SK-N-MC (cell line): ENCODE measurements at regions not wholly inside any gene's neighbourhood (a gene's known extent, or its start where the extent isn't known, plus 50 kb on each side); places are given as distances from the start of the nearest gene placed in this dataset.

Experiments used
- EZH2 ChIP-seq: fragments of 200-600 bp; sonication (generic); IDR thresholded peaks from one replicate; pipeline ENCODE4 v1.6.1; 2017; ENCODE audit warnings: antibody characterized with exemption
- POLR2AphosphoS5 ChIP-seq: IDR thresholded peaks from 2 replicates; pipeline ENCODE4 v1.6.1; 2012; ENCODE audit warnings: mild to moderate bottlenecking, low read depth, low read length, borderline replicate concordance

DNA sequence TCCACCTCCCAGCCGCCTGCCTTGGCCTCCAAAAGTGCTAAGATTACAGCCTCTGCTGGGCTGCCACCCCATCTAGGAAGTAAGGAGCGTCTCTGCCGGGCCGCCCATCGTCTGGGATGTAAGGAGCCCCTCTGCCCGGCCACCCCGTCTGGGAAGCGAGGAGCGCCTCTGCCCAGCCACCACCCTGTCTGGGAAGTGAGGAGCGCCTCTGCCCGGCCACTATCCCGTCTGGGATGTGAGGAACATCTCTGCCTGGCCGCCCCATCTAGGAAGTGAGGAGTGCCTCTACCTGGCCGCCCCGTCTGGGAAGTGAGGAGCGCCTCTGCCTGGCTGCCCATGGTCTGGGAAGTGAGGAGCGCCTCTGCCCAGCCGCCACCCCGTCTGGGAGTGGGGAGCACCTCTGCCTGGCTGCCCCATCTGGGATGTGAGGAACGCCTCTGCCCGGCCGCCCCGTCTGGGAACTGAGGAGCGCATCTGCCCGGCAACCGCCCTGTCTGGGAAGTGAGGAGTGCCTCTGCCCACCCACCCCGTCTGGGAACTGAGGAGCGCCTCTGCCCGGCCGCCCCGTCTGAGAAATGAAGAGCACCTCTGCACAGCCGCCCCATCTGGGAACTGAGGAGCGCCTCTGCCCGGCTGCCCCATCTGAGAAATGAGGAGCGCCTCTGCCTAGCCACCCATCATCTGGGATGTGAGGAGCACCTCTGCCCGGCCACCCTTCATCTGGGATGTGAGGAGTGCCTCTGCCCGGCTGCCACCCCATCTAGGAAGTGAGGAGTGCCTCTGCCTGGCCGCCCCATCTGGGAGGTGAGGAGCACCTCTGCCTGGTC is 137.8 kb upstream of the PALMD start:
- TF ChIP-seq EZH2 = no peak
- TF ChIP-seq POLR2AphosphoS5 = no peak
